IgD-negative memory B cell (primary cell): ENCODE measurements at regions not wholly inside any gene's neighbourhood (a gene's known extent, or its start where the extent isn't known, plus 50 kb on each side); places are given as distances from the start of the nearest gene placed in this dataset.
"Not testable (repeated sequence)": the region's sequence is repeated elsewhere in the genome, so short reads cannot be mapped to it uniquely, and the experiment has no call there.

ENCODE experiments used
- H3K27ac Mint-ChIP-seq, 3 donors: one replicate each; pipeline ENCODE4 v1.8.0; 2020 to 2022; ENCODE audit warnings: mild to moderate bottlenecking in 3 of 3, mixed read lengths in 3 of 3, moderate library complexity in 1 of 3
- H3K27me3 Mint-ChIP-seq: one replicate; pipeline ENCODE4 v1.8.0; 2021; ENCODE audit warnings: mixed read lengths
- H3K36me3 Mint-ChIP-seq: one replicate; pipeline ENCODE4 v1.8.0; 2020; ENCODE audit warnings: mild to moderate bottlenecking, mixed read lengths
- H3K4me1 Mint-ChIP-seq, 3 donors: one replicate each; pipeline ENCODE4 v1.8.0; 2020 to 2022; ENCODE audit warnings: mixed read lengths in 3 of 3, mild to moderate bottlenecking in 1 of 3
- H3K4me3 Mint-ChIP-seq, 4 donors: one replicate each; pipeline ENCODE4 v1.8.0; 2020 to 2022; ENCODE audit warnings: mild to moderate bottlenecking in 4 of 4, mixed read lengths in 4 of 4, moderate library complexity in 3 of 4
- H3K9me3 Mint-ChIP-seq, 3 donors: one replicate each; pipeline ENCODE4 v1.8.0; 2020 to 2021; ENCODE audit warnings: mixed read lengths in 3 of 3, mild to moderate bottlenecking in 1 of 3

DNA sequence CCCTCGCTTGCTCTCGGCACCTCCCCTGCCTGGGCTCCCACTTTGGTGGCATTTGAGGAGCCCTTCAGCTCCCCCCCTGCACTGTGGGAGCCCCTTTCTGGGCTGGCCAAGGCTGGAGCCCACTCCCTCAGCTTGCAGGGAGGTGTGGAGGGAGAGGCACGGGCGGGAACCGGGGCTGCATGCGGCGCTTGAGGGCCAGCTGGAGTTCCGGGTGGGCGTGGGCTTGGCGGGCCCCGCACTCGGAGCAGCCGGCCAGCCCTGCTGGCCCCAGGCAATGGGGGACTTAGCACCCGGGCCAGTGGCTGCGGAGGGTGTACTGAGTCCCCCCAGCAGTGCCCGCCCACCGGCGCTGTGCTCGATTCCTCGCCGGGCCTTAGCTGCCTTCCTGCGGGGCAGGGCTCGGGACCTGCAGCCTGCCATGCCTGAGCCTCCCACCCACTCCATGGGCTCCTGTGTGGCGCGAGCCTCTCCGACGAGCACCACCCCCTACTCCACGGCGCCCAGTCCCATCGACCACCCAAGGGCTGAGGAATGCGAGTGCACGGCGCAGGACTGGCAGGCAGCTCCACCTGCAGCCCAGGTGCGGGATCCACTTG is 730.0 kb upstream of the SEMA6A start:
- not testable (repeated sequence) for H3K4me3 Mint-ChIP-seq, H3K27me3 Mint-ChIP-seq, H3K9me3 Mint-ChIP-seq, H3K36me3 Mint-ChIP-seq, H3K4me1 Mint-ChIP-seq, H3K27ac Mint-ChIP-seq

DNA sequence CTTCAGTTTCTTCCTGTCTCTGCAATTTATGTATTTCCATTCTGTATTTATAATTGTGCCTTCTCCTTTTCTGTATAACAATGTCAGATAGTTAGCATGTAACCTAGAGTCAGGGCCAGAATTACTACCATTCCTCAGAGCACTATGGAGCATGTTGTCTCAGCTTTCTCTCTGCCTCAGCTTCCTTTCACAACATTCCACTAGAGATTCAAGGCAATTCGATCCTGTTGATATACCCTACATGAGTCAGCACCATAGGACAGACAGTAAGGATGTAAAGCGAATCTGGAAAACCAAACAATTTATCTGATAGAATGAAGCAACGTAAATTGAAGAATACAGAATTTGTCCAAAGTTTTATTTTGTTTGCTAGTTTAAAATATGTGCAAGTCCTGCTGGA is 728.3 kb upstream of the SEMA6A start:
- no peaks in the 10 kb centered on the region for H3K9me3 Mint-ChIP-seq
- H3K27me3 Mint-ChIP-seq = no peaks in the 10 kb centered on the region
- H3K4me3 Mint-ChIP-seq = no peak overlapping the region
- H3K27ac Mint-ChIP-seq = no peak overlapping the region
- H3K4me1 Mint-ChIP-seq = no peaks in the 10 kb centered on the region
- H3K36me3 Mint-ChIP-seq = no peaks in the 10 kb centered on the region

DNA sequence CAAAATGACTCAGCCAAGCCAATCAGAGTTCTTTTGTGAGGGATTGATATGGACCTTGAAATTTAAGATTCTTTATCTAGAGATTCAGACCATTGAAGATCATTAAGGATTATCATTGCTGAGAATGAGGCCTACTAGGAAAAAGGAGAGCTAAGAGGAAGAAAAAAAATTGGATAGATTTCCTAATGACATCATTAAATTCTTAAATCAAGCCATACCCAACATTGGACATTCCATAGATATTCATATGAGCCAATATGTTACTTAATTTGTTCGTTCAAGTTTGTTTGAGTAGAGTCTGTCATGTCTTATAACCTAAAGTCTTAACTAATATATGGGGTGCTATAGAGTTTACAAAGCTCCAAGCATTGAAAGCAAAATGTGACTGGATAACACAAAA is 727.9 kb upstream of the SEMA6A start:
- Mint-ChIP-seq H3K4me1 (no peaks in the 10 kb centered on the region), H3K27me3 (no peaks in the 10 kb centered on the region), H3K36me3 (no peaks in the 10 kb centered on the region), H3K27ac (no peak overlapping the region), H3K4me3 (no peak overlapping the region), H3K9me3 (no peaks in the 10 kb centered on the region)

DNA sequence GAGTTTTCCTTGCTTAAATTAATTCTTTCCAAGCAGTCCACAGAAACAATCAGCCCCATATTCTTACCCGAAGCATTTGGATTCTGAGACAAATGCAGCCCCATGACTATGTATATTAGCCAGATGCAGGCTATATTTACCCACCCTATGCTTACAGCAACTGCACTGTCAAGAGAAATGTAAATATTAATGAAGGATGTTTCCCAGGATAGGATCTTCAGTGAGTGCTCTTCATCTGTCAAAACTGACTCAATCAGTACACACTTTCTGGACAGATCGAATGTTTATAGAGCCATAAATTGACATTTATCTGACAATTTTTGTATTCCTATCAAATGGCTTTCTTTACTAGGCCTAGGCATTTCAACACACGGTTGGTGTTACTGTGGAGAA is 725.3 kb upstream of the SEMA6A start:
- no peak overlapping the region for H3K4me3 Mint-ChIP-seq
- no peaks in the 10 kb centered on the region for H3K27me3 Mint-ChIP-seq
- peaks cover 0 to 10% (median 0%) of the 10 kb centered on the region in 3 donors for H3K9me3 Mint-ChIP-seq

DNA sequence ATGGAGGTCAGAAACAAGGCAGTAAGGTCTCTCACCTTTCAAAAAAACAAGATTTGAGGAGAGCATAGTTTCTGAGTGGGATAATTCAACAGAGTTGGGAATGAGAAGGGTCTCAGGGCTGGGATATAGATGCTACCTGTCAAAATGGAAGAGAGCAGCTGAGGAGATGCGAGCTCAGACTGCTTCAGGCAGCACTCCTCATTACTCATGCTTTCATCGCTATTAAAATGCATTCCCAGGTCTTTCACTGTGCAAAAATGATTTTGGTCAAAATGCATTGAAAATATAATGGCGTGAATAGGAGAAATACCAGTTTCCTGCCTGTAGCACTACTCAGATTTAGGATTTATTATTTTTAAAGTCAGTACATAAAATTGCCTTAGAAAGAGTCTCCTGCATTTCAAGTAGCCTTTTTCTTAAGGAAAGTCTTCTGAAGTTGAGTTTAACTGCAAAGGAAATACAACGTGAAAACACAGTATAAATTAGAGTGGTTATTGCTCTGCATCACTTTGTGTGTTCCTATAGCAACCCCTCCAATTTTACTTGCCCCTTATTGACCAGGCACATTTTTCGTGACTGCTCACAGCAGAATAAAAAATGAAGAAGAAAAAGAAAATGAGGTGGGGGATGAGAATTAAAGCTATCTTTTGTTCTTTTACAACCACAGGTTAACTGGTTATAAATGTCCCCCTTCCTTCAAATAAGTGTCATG is 724.8 kb upstream of the SEMA6A start:
- H3K9me3 Mint-ChIP-seq = peaks cover 0 to 14% (median 0%) of the 10 kb centered on the region in 3 donors
- no peak overlapping the region for H3K4me3 Mint-ChIP-seq
- H3K27ac Mint-ChIP-seq = no peak overlapping the region
- H3K36me3 Mint-ChIP-seq = no peaks in the 10 kb centered on the region
- no peaks in the 10 kb centered on the region for H3K4me1 Mint-ChIP-seq
- H3K27me3 Mint-ChIP-seq = no peaks in the 10 kb centered on the region

More for the DNA sequence above, 725.3 kb upstream of the SEMA6A start:
- Mint-ChIP-seq H3K36me3 (no peaks in the 10 kb centered on the region), H3K4me1 (no peaks in the 10 kb centered on the region), H3K27ac (no peak overlapping the region)

DNA sequence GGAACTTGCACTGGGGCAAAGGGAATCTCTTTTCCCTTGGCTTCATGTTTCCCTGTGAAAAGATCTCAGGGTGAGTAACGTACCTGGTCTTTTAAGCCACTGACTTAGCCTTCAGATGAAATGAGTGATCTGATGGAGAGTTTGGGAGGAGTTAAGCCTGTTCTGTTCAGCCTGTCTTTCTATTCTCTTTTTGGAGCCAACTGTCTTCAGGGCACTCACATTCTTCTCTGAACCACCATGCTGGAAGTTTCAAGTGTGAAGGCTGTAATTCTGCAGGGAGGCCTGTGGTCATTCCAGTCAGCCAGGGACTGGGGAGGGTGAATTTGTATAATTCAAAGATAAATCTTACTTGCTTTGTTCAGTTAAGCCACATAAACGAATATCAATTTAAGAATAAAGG is 722.2 kb upstream of the SEMA6A start:
- H3K4me3 Mint-ChIP-seq = no peak overlapping the region
- no peak overlapping the region for H3K27ac Mint-ChIP-seq
- H3K9me3 Mint-ChIP-seq = peaks cover 1 to 14% (median 4%) of the 10 kb centered on the region in 3 donors
- no peaks in the 10 kb centered on the region for H3K4me1 Mint-ChIP-seq
- H3K36me3 Mint-ChIP-seq = no peaks in the 10 kb centered on the region
- H3K27me3 Mint-ChIP-seq = no peaks in the 10 kb centered on the region

DNA sequence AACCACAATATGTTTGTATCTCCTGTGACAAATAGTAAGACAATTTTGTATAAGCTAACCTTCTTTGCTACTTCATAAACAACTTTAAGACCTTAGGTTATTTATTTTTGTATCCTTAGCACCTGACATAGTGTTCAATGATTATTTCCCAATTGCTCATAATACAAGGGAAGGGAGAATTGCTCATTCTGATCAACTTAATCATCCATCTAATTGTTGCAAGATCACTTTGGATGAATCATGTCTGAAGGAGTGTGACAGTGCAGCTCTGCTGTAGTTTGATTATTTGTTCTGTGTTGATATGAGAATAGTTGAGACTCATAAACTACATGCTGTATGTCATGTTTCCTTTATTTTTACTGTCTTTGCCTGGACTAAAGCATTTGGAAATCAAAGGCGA is 721.3 kb upstream of the SEMA6A start:
- Mint-ChIP-seq H3K36me3 (no peaks in the 10 kb centered on the region), H3K4me1 (no peaks in the 10 kb centered on the region), H3K27me3 (no peaks in the 10 kb centered on the region), H3K27ac (peak overlapping the region in 1 of 3 donors; percentile 47), H3K9me3 (peaks cover 1 to 14% (median 4%) of the 10 kb centered on the region in 3 donors), H3K4me3 (no peak overlapping the region)

DNA sequence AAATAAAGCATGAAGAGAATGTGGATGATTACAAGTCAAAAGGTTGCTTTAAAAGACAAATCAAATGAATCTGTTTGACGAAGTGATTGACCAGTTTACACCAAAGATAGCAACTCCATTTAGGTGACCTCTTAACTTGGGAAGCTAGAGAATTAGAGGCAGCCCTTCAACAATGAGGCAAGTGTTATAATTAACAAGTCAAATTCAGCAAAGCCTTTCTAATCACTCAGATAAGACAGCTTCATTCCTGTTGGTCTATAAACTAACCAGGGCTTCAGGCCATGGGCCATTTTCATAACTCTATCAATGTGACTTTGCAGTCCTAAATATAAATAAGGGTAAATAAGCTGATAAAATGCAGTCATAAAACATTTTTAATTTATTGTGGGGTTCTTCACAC is 712.2 kb upstream of the SEMA6A start:
- peaks cover 0 to 2% (median 0%) of the 10 kb centered on the region in 3 donors for H3K4me1 Mint-ChIP-seq
- no peak overlapping the region for H3K27ac Mint-ChIP-seq
- H3K27me3 Mint-ChIP-seq = no peaks in the 10 kb centered on the region
- H3K36me3 Mint-ChIP-seq = peaks cover 2% of the 10 kb centered on the region
- H3K4me3 Mint-ChIP-seq = no peak overlapping the region
- H3K9me3 Mint-ChIP-seq = peaks cover 0 to 5% (median 0%) of the 10 kb centered on the region in 3 donors

DNA sequence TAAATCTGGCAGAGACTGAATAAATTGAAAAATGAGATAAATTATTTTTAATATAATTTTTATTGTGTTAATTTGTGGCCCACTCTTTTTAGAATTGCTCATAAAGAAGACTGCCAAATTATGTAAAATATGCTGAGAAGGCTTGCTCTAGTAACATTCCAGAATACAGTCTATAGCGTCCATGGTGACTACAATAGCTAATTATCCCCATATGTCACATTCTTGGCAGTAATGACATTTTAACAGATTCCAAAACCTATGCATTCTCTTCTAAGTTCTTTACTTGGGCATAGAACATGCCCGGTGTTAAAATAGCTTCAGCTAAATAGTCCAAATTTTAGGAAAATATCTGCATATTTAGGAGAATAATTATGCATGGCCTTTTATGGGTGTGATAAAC is 697.0 kb upstream of the SEMA6A start:
- Mint-ChIP-seq H3K4me1 (no peaks in the 10 kb centered on the region), H3K27me3 (no peaks in the 10 kb centered on the region), H3K4me3 (no peak overlapping the region), H3K36me3 (no peaks in the 10 kb centered on the region), H3K9me3 (peaks cover 0 to 1% (median 0%) of the 10 kb centered on the region in 3 donors), H3K27ac (no peak overlapping the region)

DNA sequence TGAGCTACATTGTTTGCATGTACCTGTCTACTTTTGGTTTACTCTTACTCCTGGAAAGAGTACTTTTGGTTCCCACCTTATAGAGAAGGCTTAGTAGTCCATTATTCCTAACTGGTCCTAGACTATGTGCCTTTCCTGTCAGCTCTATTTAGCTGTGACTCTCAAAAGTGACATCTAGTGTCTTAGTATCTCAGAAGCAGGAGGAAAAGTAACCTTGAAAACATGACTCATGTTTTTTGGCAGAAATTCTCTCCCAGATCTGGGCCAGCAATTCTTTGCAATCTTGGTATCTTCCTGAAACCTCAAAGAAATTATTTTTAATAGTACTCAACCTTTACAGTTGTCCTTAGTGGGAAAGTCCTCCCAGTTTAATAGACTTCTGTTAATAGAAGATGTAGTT is 691.7 kb upstream of the SEMA6A start:
- peaks cover 2 to 11% (median 3%) of the 10 kb centered on the region in 3 donors for H3K9me3 Mint-ChIP-seq
- no peaks in the 10 kb centered on the region for H3K36me3 Mint-ChIP-seq
- no peaks in the 10 kb centered on the region for H3K27me3 Mint-ChIP-seq
- no peaks in the 10 kb centered on the region for H3K4me1 Mint-ChIP-seq
- no peak overlapping the region for H3K27ac Mint-ChIP-seq
- H3K4me3 Mint-ChIP-seq = no peak overlapping the region

DNA sequence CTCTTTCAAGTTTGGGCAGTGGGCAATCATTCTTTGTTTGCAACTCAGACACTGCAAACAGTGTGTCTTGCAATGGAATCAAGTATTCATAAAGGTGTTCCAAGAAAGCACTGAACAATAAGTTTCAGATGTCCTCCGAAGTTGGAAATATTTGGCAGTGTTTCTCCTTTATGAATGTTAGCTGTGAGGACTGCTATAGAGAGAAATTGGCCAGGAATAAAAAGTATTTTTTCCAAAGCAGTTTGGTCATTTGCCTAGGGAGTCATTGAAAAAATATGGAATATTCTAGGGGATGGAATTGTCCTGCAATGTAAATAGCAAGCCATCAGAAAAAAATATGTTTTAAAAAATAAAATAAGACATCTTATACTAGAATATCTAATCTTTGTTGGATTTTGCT is 688.6 kb upstream of the SEMA6A start:
- no peaks in the 10 kb centered on the region for H3K27me3 Mint-ChIP-seq
- H3K27ac Mint-ChIP-seq = no peak overlapping the region
- no peak overlapping the region for H3K4me3 Mint-ChIP-seq
- H3K9me3 Mint-ChIP-seq = peaks cover 2 to 11% (median 3%) of the 10 kb centered on the region in 3 donors
- no peaks in the 10 kb centered on the region for H3K36me3 Mint-ChIP-seq
- H3K4me1 Mint-ChIP-seq = no peaks in the 10 kb centered on the region

DNA sequence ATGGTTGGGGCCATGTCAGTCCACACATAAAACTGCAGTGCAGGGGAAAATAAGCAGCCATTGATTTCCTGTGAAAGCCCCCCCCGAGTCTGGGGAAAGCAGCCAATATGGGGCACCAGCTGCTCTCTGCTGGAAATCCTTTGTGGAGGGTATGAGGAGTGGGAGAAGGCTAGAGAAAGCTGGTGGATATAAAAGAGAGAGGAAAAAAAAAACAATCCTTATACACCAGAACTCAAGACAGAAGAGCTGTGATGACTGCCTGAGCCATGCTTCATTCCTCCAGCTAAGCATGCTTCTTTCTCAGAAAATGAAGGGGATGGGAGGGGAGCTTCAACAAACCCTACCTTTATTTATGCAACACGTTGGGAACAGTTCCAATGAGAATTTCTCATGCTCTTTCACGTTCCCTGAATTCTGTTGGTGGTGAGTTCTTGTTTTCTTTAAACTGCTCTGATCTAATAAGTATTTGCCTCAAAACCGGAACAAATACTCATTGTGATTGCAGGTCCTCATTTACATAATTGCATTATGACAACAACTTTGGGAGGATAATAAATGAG is 688.0 kb upstream of the SEMA6A start:
- Mint-ChIP-seq H3K4me1 (no peaks in the 10 kb centered on the region), H3K27me3 (no peaks in the 10 kb centered on the region), H3K36me3 (no peaks in the 10 kb centered on the region), H3K27ac (no peak overlapping the region), H3K9me3 (peaks cover 2 to 11% (median 3%) of the 10 kb centered on the region in 3 donors), H3K4me3 (no peak overlapping the region)

DNA sequence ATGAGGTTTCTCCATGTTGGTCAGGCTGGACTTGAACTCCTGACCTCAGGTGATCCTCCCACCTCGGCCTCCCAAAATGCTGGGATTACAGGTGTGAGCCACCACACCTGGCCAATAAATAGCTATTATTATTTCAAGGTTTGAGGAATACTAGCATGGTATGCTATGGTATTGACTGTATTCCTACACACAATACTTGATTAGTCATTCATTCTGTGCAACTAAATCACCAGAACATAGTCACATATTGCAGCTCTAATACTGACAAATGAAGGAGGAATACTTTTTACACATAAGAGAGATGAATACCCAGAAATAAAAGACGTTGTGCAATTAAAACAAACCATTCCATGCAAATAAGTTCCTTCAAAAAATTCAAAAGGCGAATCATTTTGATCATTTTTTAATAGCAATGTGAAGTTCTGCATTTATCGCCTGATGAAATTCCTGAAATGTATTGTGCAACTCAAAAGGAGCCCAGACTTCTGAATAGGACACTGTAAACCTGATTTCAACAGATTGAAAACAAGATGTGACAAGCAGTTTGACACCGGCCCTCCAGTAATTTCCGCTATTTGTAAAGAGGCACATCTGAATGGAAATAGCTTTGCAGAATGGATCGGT is 687.4 kb upstream of the SEMA6A start:
- Mint-ChIP-seq H3K36me3 (no peaks in the 10 kb centered on the region), H3K9me3 (peaks cover 3 to 11% (median 4%) of the 10 kb centered on the region in 3 donors), H3K4me1 (no peaks in the 10 kb centered on the region), H3K4me3 (no peak overlapping the region), H3K27me3 (no peaks in the 10 kb centered on the region), H3K27ac (no peak overlapping the region)

DNA sequence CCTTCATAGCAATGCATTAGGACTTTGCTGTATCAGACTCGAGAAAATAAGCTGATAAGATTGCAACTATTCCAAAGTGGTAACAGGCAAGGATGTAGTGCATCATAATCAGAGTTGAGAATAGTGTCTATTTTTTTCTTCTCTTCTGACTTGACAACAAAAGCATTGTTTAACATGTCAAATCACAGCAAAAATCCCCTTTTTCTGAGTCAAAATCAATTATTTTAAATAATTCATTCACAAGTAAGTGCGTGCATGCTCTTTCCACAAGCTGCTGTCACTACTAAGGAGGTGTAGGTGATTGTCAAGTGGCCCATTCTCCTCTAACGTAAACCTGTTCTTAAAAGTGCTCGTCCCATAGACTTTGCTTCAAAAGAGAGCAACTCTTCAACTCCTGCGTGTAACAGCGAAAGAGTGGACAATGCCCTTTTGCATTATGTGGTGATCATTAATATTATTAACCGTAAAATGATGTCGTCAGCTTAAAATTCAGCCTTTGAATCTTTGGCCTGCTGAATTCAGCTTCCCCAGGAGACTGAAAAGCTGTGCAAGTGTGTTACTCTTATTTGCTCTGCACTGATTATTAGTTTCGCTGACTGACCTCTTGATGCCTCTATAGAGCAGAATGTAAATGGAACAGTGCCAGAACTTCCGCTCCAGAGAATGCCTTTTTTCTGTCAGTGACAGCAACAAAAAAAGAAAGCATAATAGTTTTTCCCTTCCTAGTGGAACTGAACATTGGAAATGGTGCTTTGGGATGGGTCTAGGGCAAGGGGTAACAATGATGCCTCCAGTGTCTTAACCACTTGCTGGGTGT is 680.8 kb upstream of the SEMA6A start:
- H3K4me1 Mint-ChIP-seq = no peaks in the 10 kb centered on the region
- H3K27me3 Mint-ChIP-seq = no peaks in the 10 kb centered on the region
- peak overlapping the region in 1 of 3 donors; percentile 58 for H3K27ac Mint-ChIP-seq
- H3K9me3 Mint-ChIP-seq = peaks cover 0 to 2% (median 0%) of the 10 kb centered on the region in 3 donors
- no peaks in the 10 kb centered on the region for H3K36me3 Mint-ChIP-seq
- H3K4me3 Mint-ChIP-seq = no peak overlapping the region

DNA sequence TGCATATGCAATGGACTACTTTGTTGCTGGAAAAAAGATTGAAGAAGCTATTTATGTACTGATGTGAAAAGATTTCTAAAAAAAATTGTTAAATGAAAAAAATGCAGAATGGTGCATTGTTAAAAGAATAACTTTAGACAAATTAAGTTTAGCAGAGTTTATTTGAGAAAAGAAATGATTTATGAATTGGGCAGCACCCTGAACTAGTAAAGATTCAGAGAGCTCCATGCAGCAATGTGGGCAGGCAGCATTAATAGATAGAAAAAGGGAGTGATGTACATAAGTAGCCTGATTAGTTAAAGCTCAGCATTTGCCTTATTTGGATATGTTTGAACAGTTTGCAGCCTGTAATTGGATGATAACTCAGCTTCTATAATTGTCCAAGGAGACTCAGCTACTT is 677.9 kb upstream of the SEMA6A start:
- H3K36me3 Mint-ChIP-seq = no peaks in the 10 kb centered on the region
- H3K4me1 Mint-ChIP-seq = no peaks in the 10 kb centered on the region
- no peak overlapping the region for H3K27ac Mint-ChIP-seq
- no peaks in the 10 kb centered on the region for H3K27me3 Mint-ChIP-seq
- H3K9me3 Mint-ChIP-seq = peaks cover 0 to 2% (median 0%) of the 10 kb centered on the region in 3 donors
- H3K4me3 Mint-ChIP-seq = no peak overlapping the region
